ENCODE measurements at regions not wholly inside any gene's neighbourhood (a gene's known extent, or its start where the extent isn't known, plus 50 kb on each side); places are given as distances from the start of the nearest gene placed in this dataset.
"Not testable (repeated sequence)": the region's sequence is repeated elsewhere in the genome, so short reads cannot be mapped to it uniquely, and the experiment has no call there.

DNA sequence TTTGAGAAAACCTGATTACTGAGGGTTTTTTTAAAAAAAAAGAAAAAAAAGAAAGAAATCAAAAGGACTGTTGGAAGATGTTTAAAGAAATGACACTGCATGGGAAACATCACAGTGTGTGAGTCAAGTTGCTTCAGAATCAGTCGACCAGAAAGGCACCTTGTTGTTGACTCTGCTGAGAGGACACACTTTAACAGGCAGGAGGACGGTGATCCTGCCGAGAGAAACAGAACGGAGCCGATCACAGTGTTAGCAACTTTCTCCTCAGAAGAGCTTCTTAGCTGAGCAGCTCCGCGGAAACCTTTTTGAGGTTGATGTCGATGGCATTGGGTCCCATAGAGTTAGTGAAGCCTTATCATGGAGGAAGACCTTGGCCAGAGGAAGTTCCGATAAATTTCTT is 538.7 kb downstream of the RBFOX1 start:
- H3K4me3 ChIP-seq (ENCODE audit: low read depth, low read length), result no peak overlapping the region
- TF ChIP-seq, protein P1, sequence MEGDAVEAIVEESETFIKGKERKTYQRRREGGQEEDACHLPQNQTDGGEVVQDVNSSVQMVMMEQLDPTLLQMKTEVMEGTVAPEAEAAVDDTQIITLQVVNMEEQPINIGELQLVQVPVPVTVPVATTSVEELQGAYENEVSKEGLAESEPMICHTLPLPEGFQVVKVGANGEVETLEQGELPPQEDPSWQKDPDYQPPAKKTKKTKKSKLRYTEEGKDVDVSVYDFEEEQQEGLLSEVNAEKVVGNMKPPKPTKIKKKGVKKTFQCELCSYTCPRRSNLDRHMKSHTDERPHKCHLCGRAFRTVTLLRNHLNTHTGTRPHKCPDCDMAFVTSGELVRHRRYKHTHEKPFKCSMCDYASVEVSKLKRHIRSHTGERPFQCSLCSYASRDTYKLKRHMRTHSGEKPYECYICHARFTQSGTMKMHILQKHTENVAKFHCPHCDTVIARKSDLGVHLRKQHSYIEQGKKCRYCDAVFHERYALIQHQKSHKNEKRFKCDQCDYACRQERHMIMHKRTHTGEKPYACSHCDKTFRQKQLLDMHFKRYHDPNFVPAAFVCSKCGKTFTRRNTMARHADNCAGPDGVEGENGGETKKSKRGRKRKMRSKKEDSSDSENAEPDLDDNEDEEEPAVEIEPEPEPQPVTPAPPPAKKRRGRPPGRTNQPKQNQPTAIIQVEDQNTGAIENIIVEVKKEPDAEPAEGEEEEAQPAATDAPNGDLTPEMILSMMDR (IDR thresholded peaks at IDR 0.05; ENCODE audit: insufficient read depth, low read length, poor library complexity, severe bottlenecking), result no peak
- no peaks in the 10 kb centered on the region for H3K27me3 ChIP-seq (ENCODE audit: control insufficient read depth, insufficient read depth, low read length)
- no peaks in the 10 kb centered on the region for H3K36me3 ChIP-seq (ENCODE audit: control insufficient read depth, insufficient read depth, low read length)
- DNase-seq (ENCODE audit: low read depth), result no peak

DNA sequence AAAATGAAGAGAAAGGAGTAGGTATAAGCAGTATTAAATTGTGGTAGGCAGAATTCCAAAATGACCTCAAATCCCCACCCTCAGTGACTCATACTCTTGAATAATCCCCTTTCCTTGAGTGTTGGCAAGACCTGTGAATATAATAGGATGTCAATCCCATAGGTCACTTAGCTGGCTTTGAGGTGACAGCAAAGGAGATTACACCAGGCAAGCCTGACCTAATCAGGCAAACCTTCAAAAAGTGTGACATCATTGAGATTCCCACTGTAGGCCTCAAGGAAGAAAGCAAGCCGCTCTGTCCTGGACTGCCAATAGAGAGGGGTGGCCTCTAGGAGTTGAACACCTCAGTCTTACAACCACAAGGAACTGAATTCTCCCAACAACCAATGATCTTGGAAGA is 535.2 kb downstream of the RBFOX1 start:
- TF ChIP-seq, protein P1 (IDR thresholded peaks at IDR 0.05; ENCODE audit: insufficient read depth, low read length, poor library complexity, severe bottlenecking), result no peak
- H3K4me3 ChIP-seq (ENCODE audit: low read depth, low read length), result no peak overlapping the region
- H3K27me3 ChIP-seq (ENCODE audit: control insufficient read depth, insufficient read depth, low read length), result no peaks in the 10 kb centered on the region
- DNase-seq (ENCODE audit: low read depth), result no peak
- no peaks in the 10 kb centered on the region for H3K36me3 ChIP-seq (ENCODE audit: control insufficient read depth, insufficient read depth, low read length)

DNA sequence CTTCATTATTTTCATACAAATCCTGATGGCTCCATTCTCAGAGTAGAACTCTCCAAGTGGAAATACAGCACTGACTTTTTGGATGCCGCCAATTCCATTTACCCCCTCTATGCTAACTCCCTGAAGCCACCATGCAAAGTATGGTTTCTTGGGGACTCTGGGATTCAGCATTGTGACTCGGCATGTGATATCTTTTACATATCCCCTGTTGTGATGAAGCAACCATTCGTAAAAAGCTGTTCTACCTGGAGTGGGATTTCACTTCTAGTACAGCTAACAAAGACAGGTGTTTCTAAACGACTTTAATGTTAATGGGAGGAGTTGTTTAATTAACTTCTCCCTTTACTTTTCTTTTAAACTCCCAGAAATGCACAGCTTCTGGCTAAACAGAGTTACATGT is 533.5 kb downstream of the RBFOX1 start:
- DNase-seq (ENCODE audit: low read depth), result no peak
- Histone ChIP-seq H3K36me3 (ENCODE audit: control insufficient read depth, insufficient read depth, low read length) (no peaks in the 10 kb centered on the region), H3K27me3 (ENCODE audit: control insufficient read depth, insufficient read depth, low read length) (no peaks in the 10 kb centered on the region), H3K4me3 (ENCODE audit: low read depth, low read length) (no peak overlapping the region)
- TF ChIP-seq, protein P1 (IDR thresholded peaks at IDR 0.05; ENCODE audit: insufficient read depth, low read length, poor library complexity, severe bottlenecking), result no peak

DNA sequence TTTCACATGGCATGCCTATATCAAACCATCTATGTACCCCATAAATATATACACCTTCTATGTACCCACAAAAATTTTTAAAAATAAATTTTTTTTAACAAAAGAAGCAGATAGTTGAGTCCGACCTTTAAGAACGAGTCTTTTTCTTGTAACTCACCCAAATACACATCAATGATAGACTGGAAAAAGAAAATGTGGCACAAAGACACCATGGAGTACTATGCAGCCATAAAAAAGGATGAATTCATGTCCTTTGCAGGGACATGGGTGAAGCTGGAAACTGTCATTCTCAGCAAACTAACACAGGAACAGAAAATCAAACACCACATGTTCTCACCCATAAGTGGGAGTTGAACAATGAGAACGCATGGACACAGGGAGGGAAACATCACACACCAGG is 532.7 kb downstream of the RBFOX1 start:
- H3K36me3 ChIP-seq (ENCODE audit: control insufficient read depth, insufficient read depth, low read length), result not testable (repeated sequence)

DNA sequence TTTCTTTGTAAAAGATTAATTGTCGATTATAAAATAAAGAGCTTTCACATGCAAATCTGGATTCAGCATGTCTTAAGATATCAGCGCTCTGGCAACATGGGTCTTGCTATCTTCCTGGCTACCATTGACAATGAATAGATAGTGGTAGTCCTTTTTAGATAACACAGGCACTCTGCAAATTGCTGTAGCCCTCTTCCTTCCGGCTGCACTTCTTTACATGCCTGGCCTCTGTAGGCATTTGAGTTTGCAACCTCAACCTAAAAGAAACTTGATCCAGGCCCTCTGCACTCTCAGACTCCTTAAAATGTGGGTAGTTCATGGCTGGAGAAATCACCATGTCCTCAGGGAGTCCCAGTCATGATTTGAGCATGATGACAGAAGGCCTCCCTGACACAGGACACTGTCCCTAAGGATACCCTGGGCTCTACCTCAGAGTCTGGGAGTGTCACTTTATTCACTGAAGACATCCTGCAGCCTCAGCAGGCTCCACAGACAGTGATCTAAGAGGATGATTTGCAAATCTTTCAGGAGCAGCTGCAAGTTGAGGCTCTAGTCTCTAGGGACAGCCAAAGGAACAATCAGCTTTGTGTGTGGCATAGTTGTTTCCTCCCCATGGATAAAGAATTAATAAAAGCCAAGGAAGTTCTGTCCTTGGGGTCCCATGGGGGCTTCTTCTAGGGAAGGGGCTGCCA is 529.4 kb downstream of the RBFOX1 start:
- no peak for DNase-seq (ENCODE audit: low read depth)
- Histone ChIP-seq H3K4me3 (ENCODE audit: low read depth, low read length) (no peak overlapping the region), H3K27me3 (ENCODE audit: control insufficient read depth, insufficient read depth, low read length) (no peaks in the 10 kb centered on the region), H3K36me3 (ENCODE audit: control insufficient read depth, insufficient read depth, low read length) (no peaks in the 10 kb centered on the region)
- TF ChIP-seq, protein P1 (IDR thresholded peaks at IDR 0.05; ENCODE audit: insufficient read depth, low read length, poor library complexity, severe bottlenecking), result no peak

More for the DNA sequence above, 532.7 kb downstream of the RBFOX1 start:
- not testable (repeated sequence) for DNase-seq (ENCODE audit: low read depth); H3K4me3 ChIP-seq (ENCODE audit: low read depth, low read length); H3K27me3 ChIP-seq (ENCODE audit: control insufficient read depth, insufficient read depth, low read length)

DNA sequence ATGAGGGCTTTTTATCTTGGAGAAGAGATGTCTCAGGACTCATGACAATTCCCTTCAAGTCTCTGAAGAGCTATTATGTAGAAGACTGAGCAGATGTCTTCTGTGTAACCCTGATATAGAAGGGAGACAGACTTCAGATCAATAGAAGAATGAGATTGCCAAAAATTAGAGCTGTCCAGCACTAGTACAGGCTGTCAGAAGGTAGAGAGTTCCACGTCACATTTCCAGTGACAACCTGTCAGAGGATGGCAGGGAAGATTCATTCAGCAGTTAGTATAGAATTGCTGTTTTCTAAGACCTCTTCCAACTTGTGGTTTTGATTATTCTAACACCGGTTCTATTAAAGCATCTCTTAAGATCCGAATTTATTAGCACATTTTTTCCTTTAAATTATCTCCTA is 520.6 kb downstream of the RBFOX1 start:
- TF ChIP-seq, protein P1 (IDR thresholded peaks at IDR 0.05; ENCODE audit: insufficient read depth, low read length, poor library complexity, severe bottlenecking), result no peak
- no peak for DNase-seq (ENCODE audit: low read depth)
- Histone ChIP-seq H3K36me3 (ENCODE audit: control insufficient read depth, insufficient read depth, low read length) (no peaks in the 10 kb centered on the region), H3K4me3 (ENCODE audit: low read depth, low read length) (no peak overlapping the region), H3K27me3 (ENCODE audit: control insufficient read depth, insufficient read depth, low read length) (no peaks in the 10 kb centered on the region)
